Panc1 (cell line): ENCODE measurements at regions not wholly inside any gene's neighbourhood (a gene's known extent, or its start where the extent isn't known, plus 50 kb on each side); places are given as distances from the start of the nearest gene placed in this dataset.

ENCODE experiments used
- ATAC-seq: fragments of 200-7000 bp; cut with Tn5 transposase; 2 replicates; pipeline ENCODE4 v1.9.1; 2020; ENCODE audit warnings: mild to moderate bottlenecking, moderate library complexity
- BruUV-seq: library from RNA; stranded (reverse); fragments of 400-500 nt; replicated peaks from 2 replicates; lab custom pipeline; 2021; lab: Mats Ljungman, UMichigan
- CTCF ChIA-PET: fragments of 300-600 bp; sonication (Branson Sonifier 250); formaldehyde crosslinking; loops from one replicate; lab custom pipeline; 2022; ENCODE audit warnings: antibody characterized with exemption; lab: Charles Lee
- POLR2A ChIA-PET: fragments of 300-600 bp; sonication (Branson Sonifier 250); formaldehyde crosslinking; loops from one replicate; lab custom pipeline; 2022; ENCODE audit warnings: antibody characterized with exemption; lab: Charles Lee
- DNase-seq: peaks from one replicate; pipeline ENCODE4 v3.0.0-alpha.2; 2010; ENCODE audit warnings: low read depth, low spot score
- H3K27ac ChIP-seq: 2 replicates; pipeline ENCODE4 v1.5.1; 2011; ENCODE audit warnings: mild to moderate bottlenecking, low read length, inconsistent platforms
- H3K27me3 ChIP-seq: fragments of 200-500 bp; sonication (Bioruptor generic); 2 replicates; pipeline ENCODE4 v1.6.0; 2014; ENCODE audit warnings: low read length, inconsistent platforms; ENCODE audit not compliant: control insufficient read depth, insufficient read depth
- H3K36me3 ChIP-seq: fragments of 200-500 bp; sonication (Bioruptor generic); 2 replicates; pipeline ENCODE4 v1.5.1; 2014; ENCODE audit warnings: inconsistent platforms, mild to moderate bottlenecking, low read length, moderate library complexity; ENCODE audit not compliant: control insufficient read depth, insufficient read depth
- H3K4me1 ChIP-seq: 2 replicates; pipeline ENCODE4 v1.5.1; 2011; ENCODE audit warnings: inconsistent platforms, mild to moderate bottlenecking, low read length, moderate library complexity; ENCODE audit not compliant: control insufficient read depth, insufficient read depth
- H3K4me3 ChIP-seq, 2 experiments: 2 replicates each; pipeline ENCODE4 v1.5.1; 2011 to 2012; ENCODE audit warnings: low read depth in 2 of 2, low read length in 2 of 2, mild to moderate bottlenecking in 2 of 2, inconsistent platforms in 1 of 2, moderate library complexity in 1 of 2
- H3K9me3 ChIP-seq: fragments of 200-500 bp; sonication (Bioruptor generic); 2 replicates; pipeline ENCODE4 v1.5.1; 2014; ENCODE audit warnings: low read depth, mild to moderate bottlenecking, inconsistent platforms, low read length, moderate library complexity; ENCODE audit not compliant: control insufficient read depth, insufficient read depth
- CTCF ChIP-seq: fragments of 450-650 bp; IDR thresholded peaks from 2 replicates; pipeline ENCODE4 v1.5.1; 2017; ENCODE audit warnings: mild to moderate bottlenecking
- POLR2AphosphoS5 ChIP-seq: IDR thresholded peaks from 2 replicates; pipeline ENCODE4 v1.6.1; 2012; ENCODE audit warnings: mild to moderate bottlenecking, low read depth, low read length, moderate library complexity
- REST ChIP-seq, 2 experiments: IDR thresholded peaks; 2 replicates each; pipeline ENCODE4 v1.6.1; 2011 to 2012; ENCODE audit warnings: low read depth in 2 of 2, control low read depth in 1 of 2, low read length in 1 of 2, mild to moderate bottlenecking in 1 of 2, moderate library complexity in 1 of 2; ENCODE audit not compliant: insufficient read depth in 1 of 2
- SIN3A ChIP-seq: IDR thresholded peaks from 2 replicates; pipeline ENCODE4 v1.6.1; 2012; ENCODE audit warnings: low read depth, mild to moderate bottlenecking, low read length, moderate library complexity, borderline replicate concordance; ENCODE audit not compliant: insufficient read depth
- TCF7L2 ChIP-seq: IDR thresholded peaks from 2 replicates; pipeline ENCODE4 v1.6.1; 2011; ENCODE audit warnings: mild to moderate bottlenecking, low read depth, low read length, inconsistent platforms
- in situ Hi-C: cut with HindIII; loops from 2 replicates; pipeline ENCODE4 v1.10.0; 2016; ENCODE audit warnings: low sequenced_read_pairs, low pct_unique_long_range_greater_than_20kb
- intact Hi-C: fragments of 100-400 bp; cut with micrococcal nuclease; formaldehyde crosslinking; loops from one replicate; pipeline ENCODE4 v1.10.0; 2022; ENCODE audit not compliant: unreplicated experiment

GRCh38 chr7:125030756-125031387 is 101.2 kb upstream of the POT1 start:
- intact Hi-C loops: no loop called here
- H3K9me3 ChIP-seq: no peaks in the 10 kb centered on the region
- no peaks in the 10 kb centered on the region for H3K36me3 ChIP-seq
- no peaks in the 10 kb centered on the region for H3K27me3 ChIP-seq
- POLR2A ChIA-PET: no interaction called here
- BruUV-seq: no TSS peak
- H3K4me3 ChIP-seq: no peak overlapping the region
- TF ChIP-seq TCF7L2: no peak
- no peak for TF ChIP-seq CTCF
- TF ChIP-seq POLR2AphosphoS5: no peak
- TF ChIP-seq REST (IDR thresholded peaks at IDR 0.05; ENCODE audit: insufficient read depth in 1 of 2, low read depth in 2 of 2, low read length in 1 of 2): no peak
- TF ChIP-seq SIN3A: no peak
- in situ Hi-C loops: no loop called here
- no peak for ATAC-seq
- H3K4me1 ChIP-seq: no peaks in the 10 kb centered on the region
- DNase-seq: no peak
- no peak overlapping the region for H3K27ac ChIP-seq
- CTCF ChIA-PET: no interaction called here

DNA sequence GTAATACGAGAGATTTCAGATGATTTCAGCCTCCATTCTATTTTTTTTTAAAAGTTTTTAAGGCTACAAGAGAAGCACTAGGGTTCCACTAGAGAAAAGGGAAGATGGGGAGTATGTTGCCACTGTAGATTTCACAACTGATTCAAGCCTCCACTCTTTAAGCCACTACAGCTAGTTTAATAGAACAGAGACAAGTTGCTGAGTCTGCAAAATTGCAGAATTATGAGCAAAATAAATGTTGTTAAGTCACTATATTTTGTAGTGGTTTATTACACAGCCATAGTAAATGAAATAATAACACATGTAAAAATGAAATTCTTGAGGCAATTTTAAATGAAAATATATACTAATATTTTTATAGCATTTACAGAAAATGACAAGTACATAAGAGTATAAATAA is 96.0 kb upstream of the POT1 start:
- no TSS peak for BruUV-seq
- no peak for TF ChIP-seq SIN3A
- TF ChIP-seq CTCF: no peak
- TF ChIP-seq TCF7L2: no peak
- TF ChIP-seq POLR2AphosphoS5: no peak
- TF ChIP-seq REST (IDR thresholded peaks at IDR 0.05; ENCODE audit: insufficient read depth in 1 of 2, low read depth in 2 of 2, low read length in 1 of 2): no peak
- no peak for DNase-seq
- ChIA-PET POLR2A (no interaction called here), CTCF (no interaction called here)
- Histone ChIP-seq H3K9me3 (no peaks in the 10 kb centered on the region), H3K4me1 (no peaks in the 10 kb centered on the region), H3K27ac (no peak overlapping the region), H3K4me3 (no peak overlapping the region), H3K27me3 (no peaks in the 10 kb centered on the region), H3K36me3 (no peaks in the 10 kb centered on the region)
- in situ Hi-C loops: no loop called here
- no peak for ATAC-seq
- intact Hi-C loops: no loop called here
